ENCODE measurements at regions not wholly inside any gene's neighbourhood (a gene's known extent, or its start where the extent isn't known, plus 50 kb on each side); places are given as distances from the start of the nearest gene placed in this dataset.

GRCh38 chr9:108643731-108644510 is 211.9 kb downstream of the ACTL7B start:
- no peaks in the 10 kb centered on the region for H3K9me2 ChIP-seq (replicated peaks; ENCODE audit: low read length)
- TF ChIP-seq CTCF (conservative IDR thresholded peaks at IDR 0.05; ENCODE audit: low read depth, low read length) = no peak
- no peak for TF ChIP-seq EZH2phosphoT487 (IDR thresholded peaks at IDR 0.05; ENCODE audit: borderline replicate concordance, low read length)
- no peak for TF ChIP-seq EZH2 (IDR thresholded peaks at IDR 0.05; ENCODE audit: low read length, unreplicated experiment)
- no peak overlapping the region for H3K27ac ChIP-seq (ENCODE audit: low read length)
- H3K27me3 ChIP-seq (ENCODE audit: low read length) = peaks cover 11% of the 10 kb centered on the region; the same call in 1 of the 2 replicates
- intact Hi-C loops (cut with micrococcal nuclease) = no loop called here
- no peaks in the 10 kb centered on the region for H3K36me3 ChIP-seq (ENCODE audit: low read depth, low read length)
- H4K20me1 ChIP-seq (ENCODE audit: low read length) = no peaks in the 10 kb centered on the region
- BruUV-seq (replicated peaks) = no TSS peak
- H3K4me3 ChIP-seq (ENCODE audit: low read length) = no peak overlapping the region
- H3K79me2 ChIP-seq (ENCODE audit: low read length) = no peaks in the 10 kb centered on the region
- ChIA-PET POLR2A (ENCODE audit: unreplicated experiment) (no interaction called here), CTCF (no interaction called here)
- no peak overlapping the region for H2AFZ ChIP-seq (ENCODE audit: low read length)
- DNase-seq (peak; percentile 16), ATAC-seq (no peak)
- no peak overlapping the region for H3K9ac ChIP-seq (ENCODE audit: low read length)
- no peaks in the 10 kb centered on the region for H3F3A ChIP-seq (ENCODE audit: low read length, unreplicated experiment)
- H3K4me2 ChIP-seq (ENCODE audit: low read length) = no peak overlapping the region
- H3K4me1 ChIP-seq (ENCODE audit: insufficient read depth, low read length) = no peaks in the 10 kb centered on the region
- H3K9me3 ChIP-seq (ENCODE audit: low read length) = no peaks in the 10 kb centered on the region

GRCh38 chr9:108642871-108643270 is 212.9 kb downstream of the ACTL7B start:
- DNase-seq (no peak), ATAC-seq (no peak)
- Histone ChIP-seq H3K4me1 (ENCODE audit: insufficient read depth, low read length) (no peaks in the 10 kb centered on the region), H3K4me3 (ENCODE audit: low read length) (no peak overlapping the region), H4K20me1 (ENCODE audit: low read length) (no peaks in the 10 kb centered on the region), H3K79me2 (ENCODE audit: low read length) (no peaks in the 10 kb centered on the region), H3K27me3 (ENCODE audit: low read length) (peaks cover 12% of the 10 kb centered on the region; the same call in 1 of the 2 replicates), H3K9ac (ENCODE audit: low read length) (no peak overlapping the region), H3K9me2 (replicated peaks; ENCODE audit: low read length) (no peaks in the 10 kb centered on the region), H3K4me2 (ENCODE audit: low read length) (no peak overlapping the region), H3K27ac (ENCODE audit: low read length) (no peak overlapping the region), H3K9me3 (ENCODE audit: low read length) (no peaks in the 10 kb centered on the region), H2AFZ (ENCODE audit: low read length) (no peak overlapping the region), H3K36me3 (ENCODE audit: low read depth, low read length) (no peaks in the 10 kb centered on the region), H3F3A (ENCODE audit: low read length, unreplicated experiment) (no peaks in the 10 kb centered on the region)
- ChIA-PET CTCF (no interaction called here), POLR2A (ENCODE audit: unreplicated experiment) (no interaction called here)
- TF ChIP-seq EZH2 (IDR thresholded peaks at IDR 0.05; ENCODE audit: low read length, unreplicated experiment) = no peak
- no peak for TF ChIP-seq EZH2phosphoT487 (IDR thresholded peaks at IDR 0.05; ENCODE audit: borderline replicate concordance, low read length)
- TF ChIP-seq CTCF (conservative IDR thresholded peaks at IDR 0.05; ENCODE audit: low read depth, low read length) = no peak
- intact Hi-C loops (cut with micrococcal nuclease) = no loop called here
- no TSS peak for BruUV-seq (replicated peaks)

DNA sequence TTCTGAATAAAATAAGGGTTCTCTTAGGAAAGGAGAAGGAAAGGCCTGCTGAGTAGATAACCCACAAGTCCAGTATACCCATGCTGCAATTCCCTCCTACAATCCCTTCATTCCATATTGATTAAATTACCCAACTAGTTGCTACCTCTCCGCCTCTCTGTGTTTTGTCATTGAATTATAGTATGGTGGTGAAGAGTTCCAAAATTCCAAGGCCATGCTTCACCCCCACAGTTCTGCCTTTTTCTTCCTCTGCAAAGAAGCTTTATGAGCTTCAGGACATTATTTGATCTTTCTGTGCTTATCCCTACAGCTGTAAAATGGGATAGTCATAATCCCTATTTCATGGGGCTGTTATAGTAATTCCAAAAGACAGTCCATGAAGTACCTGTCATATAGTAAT is 215.6 kb downstream of the ACTL7B start:
- POLR2A ChIA-PET (ENCODE audit: unreplicated experiment) = no interaction called here
- no peak overlapping the region for H2AFZ ChIP-seq (ENCODE audit: low read length)

More for the DNA sequence above, 215.6 kb downstream of the ACTL7B start:
- peaks cover 18% of the 10 kb centered on the region; the same call in 1 of the 2 replicates for H3K27me3 ChIP-seq (ENCODE audit: low read length)
- H3K9me3 ChIP-seq (ENCODE audit: low read length) = no peaks in the 10 kb centered on the region
- CTCF ChIA-PET = no interaction called here
- H3K27ac ChIP-seq (ENCODE audit: low read length) = no peak overlapping the region
- no peak overlapping the region for H3K4me2 ChIP-seq (ENCODE audit: low read length)
- BruUV-seq (replicated peaks) = no TSS peak
- intact Hi-C loops (cut with micrococcal nuclease) = no loop called here
- no peaks in the 10 kb centered on the region for H3K36me3 ChIP-seq (ENCODE audit: low read depth, low read length)
- H3K79me2 ChIP-seq (ENCODE audit: low read length) = no peaks in the 10 kb centered on the region
- H3K4me1 ChIP-seq (ENCODE audit: insufficient read depth, low read length) = no peaks in the 10 kb centered on the region
- DNase-seq (no peak), ATAC-seq (no peak)
- TF ChIP-seq EZH2phosphoT487 (IDR thresholded peaks at IDR 0.05; ENCODE audit: borderline replicate concordance, low read length) (no peak), EZH2 (IDR thresholded peaks at IDR 0.05; ENCODE audit: low read length, unreplicated experiment) (no peak), CTCF (conservative IDR thresholded peaks at IDR 0.05; ENCODE audit: low read depth, low read length) (no peak)
- no peaks in the 10 kb centered on the region for H3K9me2 ChIP-seq (replicated peaks; ENCODE audit: low read length)
- no peaks in the 10 kb centered on the region for H4K20me1 ChIP-seq (ENCODE audit: low read length)
- H3F3A ChIP-seq (ENCODE audit: low read length, unreplicated experiment) = no peaks in the 10 kb centered on the region
- H3K4me3 ChIP-seq (ENCODE audit: low read length) = no peak overlapping the region
- no peak overlapping the region for H3K9ac ChIP-seq (ENCODE audit: low read length)
